Neural progenitor cell (in vitro differentiated cells): ENCODE measurements at regions not wholly inside any gene's neighbourhood (a gene's known extent, or its start where the extent isn't known, plus 50 kb on each side); places are given as distances from the start of the nearest gene placed in this dataset.

ENCODE experiments used
- DNase-seq: peaks from one replicate; pipeline ENCODE4 v3.0.0-alpha.2; 2016; ENCODE audit warnings: low spot score
- H2AFZ ChIP-seq: fragments of 200-600 bp; sonication (generic); replicated peaks from 2 replicates; pipeline ENCODE4 v1.6.1; 2016; ENCODE audit warnings: antibody characterized with exemption
- H3F3A ChIP-seq: fragments of 200-600 bp; sonication (generic); 2 replicates; pipeline ENCODE4 v1.6.1; 2016; ENCODE audit warnings: antibody characterized with exemption, low read depth
- H3K27ac ChIP-seq: fragments of 200-600 bp; sonication (generic); 2 replicates; pipeline ENCODE4 v1.5.1; 2016; ENCODE audit warnings: mild to moderate bottlenecking
- H3K27me3 ChIP-seq: fragments of 200-600 bp; sonication (generic); 2 replicates; pipeline ENCODE4 v1.6.1; 2016; ENCODE audit warnings: mild to moderate bottlenecking, moderate library complexity
- H3K36me3 ChIP-seq: fragments of 200-600 bp; sonication (generic); 2 replicates; pipeline ENCODE4 v1.5.1; 2016
- H3K4me1 ChIP-seq: fragments of 200-600 bp; sonication (generic); 2 replicates; pipeline ENCODE4 v1.6.1; 2016; ENCODE audit warnings: mixed run types
- H3K4me2 ChIP-seq: fragments of 200-600 bp; sonication (generic); 2 replicates; pipeline ENCODE4 v1.6.1; 2016
- H3K4me3 ChIP-seq: fragments of 200-600 bp; sonication (generic); 2 replicates; pipeline ENCODE4 v1.5.1; 2016
- H3K79me2 ChIP-seq: fragments of 200-600 bp; sonication (generic); 2 replicates; pipeline ENCODE4 v1.6.1; 2016; ENCODE audit warnings: low read depth
- H3K9ac ChIP-seq: fragments of 200-600 bp; sonication (generic); 2 replicates; pipeline ENCODE4 v1.6.1; 2016
- H3K9me3 ChIP-seq: fragments of 200-600 bp; sonication (generic); 2 replicates; pipeline ENCODE4 v1.5.1; 2016; ENCODE audit warnings: low read depth
- H4K20me1 ChIP-seq: fragments of 200-600 bp; sonication (generic); 2 replicates; pipeline ENCODE4 v1.6.1; 2016; ENCODE audit warnings: low read depth
- H3K27ac Mint-ChIP-seq: 3 replicates; pipeline ENCODE4 v1.8.0; 2021; ENCODE audit warnings: mixed read lengths
- H3K27me3 Mint-ChIP-seq: 2 replicates; pipeline ENCODE4 v1.8.0; 2022; ENCODE audit warnings: low read depth, mild to moderate bottlenecking, inconsistent platforms, moderate library complexity, mixed read lengths; ENCODE audit not compliant: insufficient read depth
- H3K36me3 Mint-ChIP-seq: 3 replicates; pipeline ENCODE4 v1.8.0; 2021; ENCODE audit warnings: mixed read lengths
- H3K4me1 Mint-ChIP-seq: 3 replicates; pipeline ENCODE4 v1.8.0; 2021; ENCODE audit warnings: mixed read lengths
- H3K4me3 Mint-ChIP-seq: 3 replicates; pipeline ENCODE4 v1.8.0; 2021; ENCODE audit warnings: mild to moderate bottlenecking, moderate library complexity, mixed read lengths
- H3K9me3 Mint-ChIP-seq: 3 replicates; pipeline ENCODE4 v1.8.0; 2020; ENCODE audit warnings: mixed read lengths
- EZH2 ChIP-seq: fragments of 200-600 bp; sonication (generic); IDR thresholded peaks from 2 replicates; pipeline ENCODE4 v1.6.1; 2017; ENCODE audit warnings: antibody characterized with exemption, mild to moderate bottlenecking, moderate library complexity
- EZH2phosphoT487 ChIP-seq: fragments of 200-600 bp; sonication (generic); IDR thresholded peaks from 2 replicates; pipeline ENCODE4 v1.6.1; 2017; ENCODE audit warnings: antibody characterized with exemption
- TF ChIP-seq, protein P1 (sequence below): fragments of 200-600 bp; sonication (generic); IDR thresholded peaks from 2 replicates; pipeline ENCODE4 v1.5.1; 2017; ENCODE audit warnings: antibody characterized with exemption, mild to moderate bottlenecking

DNA sequence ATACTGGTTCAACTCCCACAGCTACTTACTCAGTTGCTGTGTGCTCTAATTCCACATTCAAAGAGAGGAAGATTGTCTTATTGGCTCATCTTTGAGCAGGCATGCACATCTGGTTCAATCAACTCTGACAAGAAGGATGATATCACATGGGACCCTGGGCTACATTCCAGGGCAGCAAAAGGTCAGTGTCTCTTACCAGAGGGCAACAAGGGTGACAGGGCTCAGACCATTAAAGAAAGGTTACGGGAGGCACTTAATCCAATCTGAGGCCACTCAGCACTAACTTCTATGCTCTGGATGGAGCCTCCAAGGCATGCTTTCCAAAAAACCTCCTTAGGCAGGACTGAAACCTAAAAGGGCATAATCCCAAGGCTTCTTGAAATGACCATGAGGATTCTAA is 549.4 kb upstream of the API5 start:
- peaks cover 8% of the 10 kb centered on the region for H3K4me1 ChIP-seq
- H3K4me2 ChIP-seq = no peak overlapping the region
- no peak overlapping the region for H3K4me3 ChIP-seq
- no peak for TF ChIP-seq EZH2phosphoT487
- H3K4me3 Mint-ChIP-seq = no peak overlapping the region
- no peaks in the 10 kb centered on the region for H3K27me3 Mint-ChIP-seq
- H2AFZ ChIP-seq = no peak overlapping the region
- H3K9me3 ChIP-seq = no peaks in the 10 kb centered on the region
- H3K27me3 ChIP-seq = no peaks in the 10 kb centered on the region
- DNase-seq = peak; percentile 44
- no peaks in the 10 kb centered on the region for H4K20me1 ChIP-seq
- no peak overlapping the region for H3K27ac ChIP-seq
- H3F3A ChIP-seq = no peaks in the 10 kb centered on the region
- H3K9me3 Mint-ChIP-seq = no peaks in the 10 kb centered on the region
- no peak overlapping the region for H3K9ac ChIP-seq
- H3K36me3 Mint-ChIP-seq = no peaks in the 10 kb centered on the region
- no peak overlapping the region for H3K27ac Mint-ChIP-seq
- peaks cover 4% of the 10 kb centered on the region for H3K4me1 Mint-ChIP-seq
- no peaks in the 10 kb centered on the region for H3K79me2 ChIP-seq
- H3K36me3 ChIP-seq = no peaks in the 10 kb centered on the region

DNA sequence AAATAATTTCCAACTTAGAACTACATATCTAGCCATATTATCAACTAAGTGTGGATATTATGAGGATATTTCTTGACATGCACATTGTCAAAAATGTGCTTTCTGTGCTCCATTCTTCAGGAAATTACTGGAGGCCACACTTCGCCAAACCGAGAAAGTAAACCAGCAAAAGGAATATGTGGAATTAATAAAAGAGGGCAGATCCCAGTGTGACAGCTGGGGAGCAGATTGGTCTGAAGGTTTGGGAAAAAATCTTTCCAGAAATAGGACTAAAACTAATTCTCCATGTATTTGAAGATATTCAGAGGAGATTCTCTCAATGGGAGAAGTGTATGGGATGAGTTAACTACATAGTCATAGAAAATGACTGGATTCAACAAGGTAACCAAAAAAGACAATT is 546.9 kb upstream of the API5 start:
- Histone ChIP-seq H3K27me3 (no peaks in the 10 kb centered on the region), H2AFZ (no peak overlapping the region), H4K20me1 (no peaks in the 10 kb centered on the region), H3K27ac (no peak overlapping the region), H3K4me1 (peaks cover 8% of the 10 kb centered on the region), H3K9me3 (no peaks in the 10 kb centered on the region), H3K4me2 (no peak overlapping the region), H3K4me3 (no peak overlapping the region), H3F3A (no peaks in the 10 kb centered on the region), H3K36me3 (no peaks in the 10 kb centered on the region), H3K79me2 (no peaks in the 10 kb centered on the region), H3K9ac (no peak overlapping the region)
- Mint-ChIP-seq H3K4me1 (peaks cover 4% of the 10 kb centered on the region), H3K36me3 (no peaks in the 10 kb centered on the region), H3K4me3 (no peak overlapping the region), H3K9me3 (no peaks in the 10 kb centered on the region), H3K27me3 (no peaks in the 10 kb centered on the region), H3K27ac (no peak overlapping the region)
- no peak for TF ChIP-seq EZH2
- TF ChIP-seq, protein P1, sequence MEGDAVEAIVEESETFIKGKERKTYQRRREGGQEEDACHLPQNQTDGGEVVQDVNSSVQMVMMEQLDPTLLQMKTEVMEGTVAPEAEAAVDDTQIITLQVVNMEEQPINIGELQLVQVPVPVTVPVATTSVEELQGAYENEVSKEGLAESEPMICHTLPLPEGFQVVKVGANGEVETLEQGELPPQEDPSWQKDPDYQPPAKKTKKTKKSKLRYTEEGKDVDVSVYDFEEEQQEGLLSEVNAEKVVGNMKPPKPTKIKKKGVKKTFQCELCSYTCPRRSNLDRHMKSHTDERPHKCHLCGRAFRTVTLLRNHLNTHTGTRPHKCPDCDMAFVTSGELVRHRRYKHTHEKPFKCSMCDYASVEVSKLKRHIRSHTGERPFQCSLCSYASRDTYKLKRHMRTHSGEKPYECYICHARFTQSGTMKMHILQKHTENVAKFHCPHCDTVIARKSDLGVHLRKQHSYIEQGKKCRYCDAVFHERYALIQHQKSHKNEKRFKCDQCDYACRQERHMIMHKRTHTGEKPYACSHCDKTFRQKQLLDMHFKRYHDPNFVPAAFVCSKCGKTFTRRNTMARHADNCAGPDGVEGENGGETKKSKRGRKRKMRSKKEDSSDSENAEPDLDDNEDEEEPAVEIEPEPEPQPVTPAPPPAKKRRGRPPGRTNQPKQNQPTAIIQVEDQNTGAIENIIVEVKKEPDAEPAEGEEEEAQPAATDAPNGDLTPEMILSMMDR = no peak
- TF ChIP-seq EZH2phosphoT487 = no peak
- no peak for DNase-seq

DNA sequence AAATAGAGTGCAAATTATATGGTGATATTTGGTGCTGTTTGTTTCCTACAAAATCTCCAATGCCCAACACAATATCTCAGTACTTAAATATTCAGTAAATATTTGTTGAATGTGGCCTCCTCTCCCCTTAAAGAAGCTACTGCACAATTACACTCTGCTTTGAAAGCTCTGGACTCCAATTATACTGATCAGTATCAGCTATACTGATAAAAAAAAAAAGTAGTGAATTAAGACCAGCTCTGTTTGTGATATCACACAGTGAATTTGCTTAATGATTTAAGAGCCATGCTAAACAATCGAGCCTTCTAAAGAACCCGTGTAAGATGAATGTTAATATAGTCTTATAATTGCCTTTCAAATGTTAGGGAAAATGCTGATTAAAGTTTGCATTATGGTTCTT is 543.2 kb upstream of the API5 start:
- H3K4me1 Mint-ChIP-seq = peaks cover 3% of the 10 kb centered on the region
- Histone ChIP-seq H3K79me2 (no peaks in the 10 kb centered on the region), H3K27me3 (no peaks in the 10 kb centered on the region), H4K20me1 (no peaks in the 10 kb centered on the region), H3K4me2 (no peak overlapping the region), H3K4me1 (no peaks in the 10 kb centered on the region), H3K4me3 (no peak overlapping the region), H3K27ac (no peak overlapping the region), H3F3A (no peaks in the 10 kb centered on the region), H2AFZ (no peak overlapping the region), H3K9me3 (no peaks in the 10 kb centered on the region), H3K36me3 (no peaks in the 10 kb centered on the region), H3K9ac (no peak overlapping the region)
- no peaks in the 10 kb centered on the region for H3K36me3 Mint-ChIP-seq
- no peak overlapping the region for H3K27ac Mint-ChIP-seq
- no peaks in the 10 kb centered on the region for H3K27me3 Mint-ChIP-seq
- H3K4me3 Mint-ChIP-seq = no peak overlapping the region
- no peak for DNase-seq
- TF ChIP-seq EZH2phosphoT487 (no peak), EZH2 (no peak)
- TF ChIP-seq, protein P1 = no peak
- no peaks in the 10 kb centered on the region for H3K9me3 Mint-ChIP-seq

DNA sequence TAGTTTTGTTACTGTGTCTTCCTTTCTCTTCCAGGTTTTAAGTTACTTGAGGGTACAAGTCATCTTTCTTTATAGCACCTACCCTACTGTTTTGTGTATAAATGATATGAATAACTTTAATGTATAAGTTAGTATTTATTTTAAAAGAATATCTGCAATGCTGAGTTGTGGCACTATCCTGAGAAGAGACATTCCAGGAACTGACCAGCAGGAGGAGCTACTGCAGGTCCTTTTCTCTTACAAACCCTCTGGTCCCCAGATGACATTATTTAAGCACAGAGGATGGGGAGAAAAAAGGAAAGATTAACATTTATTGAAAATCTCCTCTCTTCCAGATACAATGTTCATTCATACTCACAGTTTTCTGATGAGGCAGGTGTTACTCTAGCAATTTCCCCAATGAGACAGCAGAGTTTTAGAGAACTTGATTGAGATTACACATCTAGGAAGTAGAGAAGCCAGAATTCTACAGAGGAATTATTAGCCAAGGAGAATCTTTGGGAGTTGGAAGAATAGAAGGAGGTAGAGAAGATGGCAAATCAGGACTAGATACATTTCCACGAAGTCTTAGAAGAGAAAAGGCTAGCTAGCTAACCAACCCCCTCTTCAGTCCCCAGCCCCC is 541.2 kb upstream of the API5 start:
- peak; percentile 56 for DNase-seq
- H3K4me1 Mint-ChIP-seq = peaks cover 3% of the 10 kb centered on the region
- Histone ChIP-seq H4K20me1 (no peaks in the 10 kb centered on the region), H3K4me1 (no peaks in the 10 kb centered on the region), H2AFZ (peak overlapping the region; percentile 64), H3K4me2 (no peak overlapping the region), H3K4me3 (no peak overlapping the region), H3K9me3 (no peaks in the 10 kb centered on the region), H3K36me3 (no peaks in the 10 kb centered on the region), H3K9ac (no peak overlapping the region), H3F3A (no peaks in the 10 kb centered on the region), H3K79me2 (no peaks in the 10 kb centered on the region), H3K27me3 (no peaks in the 10 kb centered on the region), H3K27ac (no peak overlapping the region)
- TF ChIP-seq EZH2 = no peak
- TF ChIP-seq, protein P1 = peak; percentile 89
- no peak overlapping the region for H3K4me3 Mint-ChIP-seq
- H3K27me3 Mint-ChIP-seq = no peaks in the 10 kb centered on the region
- H3K27ac Mint-ChIP-seq = no peak overlapping the region
- H3K36me3 Mint-ChIP-seq = no peaks in the 10 kb centered on the region
- no peaks in the 10 kb centered on the region for H3K9me3 Mint-ChIP-seq
